ENCODE measurements at regions not wholly inside any gene's neighbourhood (a gene's known extent, or its start where the extent isn't known, plus 50 kb on each side); places are given as distances from the start of the nearest gene placed in this dataset.
A peak's percentile ranks its signal among the peaks of the same experiment; 100 is the strongest.

- no peak for TF ChIP-seq MAZ (IDR thresholded peaks at IDR 0.05; ENCODE audit: borderline replicate concordance, low read depth, low read length)
- TF ChIP-seq FOS (IDR thresholded peaks at IDR 0.05; ENCODE audit: low read depth, low read length), result no peak
Measured at GRCh38 chr14:61932974-61933373, 170.8 kb downstream of the SNAPC1 start (continued).

DNA sequence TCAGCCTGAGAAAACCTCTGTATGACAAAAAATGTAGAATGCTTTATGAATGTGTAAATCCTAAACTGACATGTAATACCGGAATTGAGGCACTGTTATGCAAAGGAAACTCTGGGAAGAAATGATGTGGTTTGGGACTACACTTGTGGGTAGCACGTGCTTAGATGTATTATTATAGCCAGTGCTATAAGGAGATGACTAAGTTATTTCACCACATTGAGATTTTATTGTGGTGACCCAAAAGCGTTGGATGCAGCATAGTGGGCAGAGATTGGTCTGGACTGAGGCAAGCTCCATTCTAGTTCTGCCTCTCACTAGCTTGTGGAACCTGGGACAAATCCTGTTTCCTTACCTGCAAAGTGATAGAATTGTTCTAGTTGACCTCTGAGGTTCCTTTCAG, 172.2 kb downstream of the SNAPC1 start:
- Histone ChIP-seq H2BK120ac (ENCODE audit: low read depth, low read length) (peak overlapping the region; percentile 17; the same call in 1 of the 2 replicates), H3K4ac (ENCODE audit: low read depth, low read length) (peak overlapping the region; percentile 14; the same call in 1 of the 2 replicates), H3K9me3 (ENCODE audit: control insufficient read depth, insufficient read depth, low read length) (no peaks in the 10 kb centered on the region), H3K14ac (replicated peaks; ENCODE audit: low read depth, low read length) (no peak overlapping the region), H3K27me3 (ENCODE audit: control insufficient read depth, insufficient read depth, low read length) (no peaks in the 10 kb centered on the region), H3K36me3 (ENCODE audit: control insufficient read depth, insufficient read depth, low read length) (no peaks in the 10 kb centered on the region), H3K4me3 (ENCODE audit: insufficient read depth, low read depth, low read length) (no peak overlapping the region), H3K23ac (ENCODE audit: low read depth, low read length) (no peak overlapping the region), H3K9me1 (ENCODE audit: insufficient read depth, low read length) (0 out of 2 replicates have a peak, but pooled peaks cover 2% of the 10 kb centered on the region), H3K27ac (ENCODE audit: insufficient read depth, low read length) (peak overlapping the region; percentile 12; the same call in 1 of the 2 replicates), H3K18ac (ENCODE audit: low read depth, low read length) (peak overlapping the region; percentile 3; the same call in 1 of the 2 replicates), H4K5ac (ENCODE audit: low read depth, low read length) (no peak overlapping the region), H2BK15ac (ENCODE audit: low read depth, low read length) (no peak overlapping the region), H3K4me1 (ENCODE audit: control insufficient read depth, insufficient read depth, low read length) (peaks cover 12% of the 10 kb centered on the region), H2AK9ac (replicated peaks; ENCODE audit: low read depth, low read length, poor library complexity) (no peak overlapping the region), H4K20me1 (ENCODE audit: insufficient read depth, low read length) (no peaks in the 10 kb centered on the region), H2BK5ac (ENCODE audit: low read depth, low read length, poor library complexity, severe bottlenecking) (peak overlapping the region; percentile 63), H2AK5ac (ENCODE audit: low read depth, low read length) (no peak overlapping the region), H3K9ac (ENCODE audit: low read depth, low read length) (no peak overlapping the region), H4K91ac (ENCODE audit: insufficient read depth, low read depth, low read length) (no peak overlapping the region), H2BK20ac (ENCODE audit: low read depth, low read length) (peak overlapping the region; percentile 19; the same call in 1 of the 2 replicates), H3K79me1 (ENCODE audit: low read depth in 1 of 2, low read length in 2 of 2) (peaks cover 13 to 21% of the 10 kb centered on the region in 2 experiments), H3K56ac (ENCODE audit: extremely low read depth, insufficient read depth, low read length) (no peak overlapping the region), H2AFZ (replicated peaks; ENCODE audit: low read length, poor library complexity) (no peak overlapping the region), H3K4me2 (ENCODE audit: low read depth, low read length) (peak overlapping the region; percentile 17; the same call in 1 of the 2 replicates), H4K8ac (ENCODE audit: low read depth in 2 of 2, low read length in 2 of 2) (no peak overlapping the region)
- DNase-seq (peak; percentile 99), ATAC-seq (ENCODE audit: low read depth) (peak; percentile 91)
- in situ Hi-C loops (cut with MboI; ENCODE audit: low sequenced_read_pairs) (no loop called here), dilution Hi-C loops (cut with HindIII; ENCODE audit: low sequenced_read_pairs, unreplicated experiment) (no loop called here), intact Hi-C loops (cut with micrococcal nuclease) (loop anchor here (2.0 kb wide), 1 partner anchor 30 kb away; no protein-coding TSS in a partner anchor)
- no TSS peak for BruUV-seq (replicated peaks)
- ChIA-PET POLR2A (ENCODE audit: unreplicated experiment) (no interaction called here), CTCF (no interaction called here)
- WGBS, 2 experiments (ENCODE audit: extremely low coverage in 2 of 2, insufficient read length in 1 of 2), result no CpG with 5 or more reads among the region's 3 CpGs
- peak; percentile 44 for TF ChIP-seq RCOR1 (IDR thresholded peaks at IDR 0.05; ENCODE audit: insufficient replicate concordance, low read length)
- no peak for TF ChIP-seq RFX5 (IDR thresholded peaks at IDR 0.05; ENCODE audit: low read depth, low read length)
- no peak for TF ChIP-seq MAZ (IDR thresholded peaks at IDR 0.05; ENCODE audit: borderline replicate concordance, low read depth, low read length)
- TF ChIP-seq BHLHE40 (IDR thresholded peaks at IDR 0.05; ENCODE audit: low read depth, low read length), result peak; percentile 100
- TF ChIP-seq FOS (IDR thresholded peaks at IDR 0.05; ENCODE audit: low read depth, low read length), result peak; percentile 75
- TF ChIP-seq CEBPB (IDR thresholded peaks at IDR 0.05; ENCODE audit: low read depth, low read length), result peak; percentile 91
- TF ChIP-seq NFE2L2 (IDR thresholded peaks at IDR 0.05; ENCODE audit: low read depth, low read length), result 0 out of 2 replicates have a peak, but pooled peaks have one; percentile 33

All from IMR-90 (cell line).